Mucosa of descending colon (tissue), 3 donors: ENCODE measurements at regions not wholly inside any gene's neighbourhood (a gene's known extent, or its start where the extent isn't known, plus 50 kb on each side); places are given as distances from the start of the nearest gene placed in this dataset.

Experiments
- ATAC-seq: fragments of 200-7000 bp; cut with Tn5 transposase; one replicate; pipeline ENCODE4 v1.9.1; 2020; ENCODE audit warnings: mild to moderate bottlenecking, moderate library complexity
- DNase-seq, 3 donors: peaks; one replicate each; pipeline ENCODE4 v3.0.0-alpha.2; 2020
- H3K36me3 ChIP-seq: fragments of 200-600 bp; one replicate; pipeline ENCODE4 v1.8.0; 2021; ENCODE audit warnings: low read depth, mild to moderate bottlenecking
- H3K4me1 ChIP-seq: fragments of 200-600 bp; one replicate; pipeline ENCODE4 v1.8.0; 2021; ENCODE audit warnings: low read depth, mild to moderate bottlenecking
- H3K4me3 ChIP-seq: fragments of 200-600 bp; one replicate; pipeline ENCODE4 v1.8.0; 2021; ENCODE audit warnings: mild to moderate bottlenecking
- H3K9me3 ChIP-seq: fragments of 200-600 bp; one replicate; pipeline ENCODE4 v1.8.0; 2021; ENCODE audit warnings: mild to moderate bottlenecking
- intact Hi-C, 2 donors: fragments of 100-400 bp; cut with DNase I in 1 of 2; cut with micrococcal nuclease in 1 of 2; formaldehyde crosslinking; loops; one replicate each; pipeline versions ENCODE4 v1.11.0 to v1.11.1; 2022; cut with DNase I, micrococcal nuclease
- TF ChIP-seq, protein P1 (sequence below): fragments of 200-600 bp; IDR thresholded peaks from one replicate; pipeline ENCODE4 v1.8.0; 2022; ENCODE audit warnings: antibody characterized with exemption, mild to moderate bottlenecking
- donor health status: DM: no; HTN: no; CAD: no; lungs with moderate emphysema.
- donor health status: DM: no; HTN: no; CAD: no.
- donor health status: DM: no; HTN: yes; CAD: no.

DNA sequence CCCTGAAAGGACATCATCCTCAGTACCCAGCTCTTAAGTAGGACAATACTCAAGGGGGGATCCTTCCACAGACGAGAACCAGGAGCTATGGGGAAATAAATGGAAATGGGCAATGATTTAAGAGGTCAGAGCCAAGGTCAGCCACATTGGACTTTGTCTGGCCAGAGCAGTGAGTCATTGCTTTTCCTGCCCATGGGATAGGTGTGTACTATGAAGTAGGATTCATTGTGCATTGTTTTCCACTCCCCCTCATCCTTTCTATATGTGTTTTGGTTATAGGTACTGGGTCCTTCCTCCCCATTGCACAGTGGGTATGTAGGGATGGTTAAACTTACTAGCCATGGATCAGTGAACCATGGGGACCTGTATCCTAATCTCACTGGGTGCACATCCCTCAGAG, 328.9 kb upstream of the USP25 start:
- no peak for DNase-seq
- Histone ChIP-seq H3K4me1 (no peaks in the 10 kb centered on the region), H3K9me3 (no peaks in the 10 kb centered on the region), H3K36me3 (no peaks in the 10 kb centered on the region), H3K4me3 (no peak overlapping the region)
- ATAC-seq: no peak
- intact Hi-C loops: no loop called here
- TF ChIP-seq, protein P1, sequence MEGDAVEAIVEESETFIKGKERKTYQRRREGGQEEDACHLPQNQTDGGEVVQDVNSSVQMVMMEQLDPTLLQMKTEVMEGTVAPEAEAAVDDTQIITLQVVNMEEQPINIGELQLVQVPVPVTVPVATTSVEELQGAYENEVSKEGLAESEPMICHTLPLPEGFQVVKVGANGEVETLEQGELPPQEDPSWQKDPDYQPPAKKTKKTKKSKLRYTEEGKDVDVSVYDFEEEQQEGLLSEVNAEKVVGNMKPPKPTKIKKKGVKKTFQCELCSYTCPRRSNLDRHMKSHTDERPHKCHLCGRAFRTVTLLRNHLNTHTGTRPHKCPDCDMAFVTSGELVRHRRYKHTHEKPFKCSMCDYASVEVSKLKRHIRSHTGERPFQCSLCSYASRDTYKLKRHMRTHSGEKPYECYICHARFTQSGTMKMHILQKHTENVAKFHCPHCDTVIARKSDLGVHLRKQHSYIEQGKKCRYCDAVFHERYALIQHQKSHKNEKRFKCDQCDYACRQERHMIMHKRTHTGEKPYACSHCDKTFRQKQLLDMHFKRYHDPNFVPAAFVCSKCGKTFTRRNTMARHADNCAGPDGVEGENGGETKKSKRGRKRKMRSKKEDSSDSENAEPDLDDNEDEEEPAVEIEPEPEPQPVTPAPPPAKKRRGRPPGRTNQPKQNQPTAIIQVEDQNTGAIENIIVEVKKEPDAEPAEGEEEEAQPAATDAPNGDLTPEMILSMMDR: no peak

DNA sequence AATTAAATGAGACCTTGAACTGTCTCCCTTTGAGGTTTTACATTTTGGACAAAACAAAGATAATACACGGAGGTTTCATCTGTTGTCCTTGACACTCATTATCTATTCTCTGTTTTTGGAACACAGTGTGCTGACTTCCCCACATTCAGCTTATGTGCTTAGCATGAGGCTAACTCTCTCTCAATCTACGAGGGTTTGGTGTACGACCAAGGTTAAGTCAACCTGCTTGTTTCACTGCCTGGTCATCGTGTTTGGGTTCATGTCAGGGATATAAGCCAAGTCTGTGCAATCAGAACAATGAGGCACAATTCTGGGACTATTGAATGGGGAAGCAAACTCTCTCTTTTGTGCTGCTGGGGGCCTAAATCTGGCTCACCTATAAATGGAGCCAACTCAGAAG, 328.5 kb upstream of the USP25 start:
- Histone ChIP-seq H3K9me3 (no peaks in the 10 kb centered on the region), H3K4me3 (no peak overlapping the region), H3K4me1 (no peaks in the 10 kb centered on the region), H3K36me3 (no peaks in the 10 kb centered on the region)
- no peak for DNase-seq
- TF ChIP-seq, protein P1: no peak
- no peak for ATAC-seq
- intact Hi-C loops: no loop called here

DNA sequence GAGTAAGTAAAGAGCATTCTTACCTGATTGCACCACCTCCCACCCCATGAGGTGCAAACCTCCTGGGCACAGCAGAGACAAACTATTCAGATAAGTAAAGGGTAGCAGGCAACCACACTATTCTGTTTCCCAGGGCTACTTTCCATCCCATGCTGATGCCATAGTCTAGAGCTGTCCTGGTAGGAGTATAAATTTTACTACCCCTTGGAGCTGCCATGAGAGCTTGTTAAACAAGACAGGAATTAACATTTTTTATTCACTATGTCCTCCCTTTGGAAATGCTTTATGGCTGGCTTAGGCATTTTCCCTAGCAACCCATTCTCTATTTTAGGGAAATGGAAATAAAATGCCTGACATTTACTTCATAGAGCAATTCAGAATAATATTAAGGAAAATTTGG, 324.6 kb upstream of the USP25 start:
- intact Hi-C loops: no loop called here
- TF ChIP-seq, protein P1: no peak
- Histone ChIP-seq H3K4me1 (no peaks in the 10 kb centered on the region), H3K9me3 (no peaks in the 10 kb centered on the region), H3K36me3 (no peaks in the 10 kb centered on the region), H3K4me3 (no peak overlapping the region)
- ATAC-seq: no peak
- no peak for DNase-seq

DNA sequence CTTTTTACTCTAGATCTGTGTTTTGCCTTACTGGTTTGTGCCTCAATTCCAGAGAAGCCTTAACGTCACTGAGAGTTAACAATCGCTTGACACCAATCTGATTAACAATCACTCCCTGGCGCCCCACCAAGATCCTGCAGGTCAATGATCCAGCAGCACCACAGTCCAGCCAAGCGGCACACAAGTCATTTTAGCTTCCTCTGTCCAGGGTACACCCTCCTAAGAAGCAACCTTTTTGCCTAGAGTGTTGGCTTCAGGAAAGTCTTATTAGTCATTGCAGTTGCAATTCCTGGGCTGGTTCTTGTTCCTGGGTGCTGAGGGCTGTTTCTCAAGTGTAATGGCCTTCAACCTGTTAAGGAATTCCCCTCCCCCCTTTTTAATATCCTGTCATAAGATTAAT, 323.0 kb upstream of the USP25 start:
- intact Hi-C loops: no loop called here
- no peak for ATAC-seq
- H3K36me3 ChIP-seq: no peaks in the 10 kb centered on the region
- no peak overlapping the region for H3K4me3 ChIP-seq
- H3K9me3 ChIP-seq: no peaks in the 10 kb centered on the region
- no peak for DNase-seq
- TF ChIP-seq, protein P1: no peak
- no peaks in the 10 kb centered on the region for H3K4me1 ChIP-seq

DNA sequence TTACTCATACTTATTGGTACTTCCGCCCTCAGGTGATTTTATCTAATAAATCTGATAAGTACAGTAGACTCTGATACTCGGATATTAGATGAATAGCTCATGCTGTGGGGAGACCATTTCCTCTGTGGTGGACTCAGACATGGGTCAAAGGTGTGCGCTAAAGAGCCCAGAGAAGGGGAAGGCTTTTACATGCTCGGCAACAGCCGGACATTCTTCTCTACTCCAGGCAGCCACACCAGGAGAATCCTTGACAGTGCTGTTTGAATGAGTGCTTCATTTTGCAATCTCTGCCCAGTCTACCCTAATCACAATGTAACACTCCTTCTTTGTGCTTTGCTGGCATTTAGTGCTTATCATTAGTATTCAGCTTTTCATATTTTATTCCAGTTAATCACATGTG, 322.2 kb upstream of the USP25 start:
- TF ChIP-seq, protein P1: no peak
- Histone ChIP-seq H3K4me3 (no peak overlapping the region), H3K9me3 (no peaks in the 10 kb centered on the region), H3K36me3 (no peaks in the 10 kb centered on the region), H3K4me1 (no peaks in the 10 kb centered on the region)
- DNase-seq: no peak
- intact Hi-C loops: no loop called here
- no peak for ATAC-seq

DNA sequence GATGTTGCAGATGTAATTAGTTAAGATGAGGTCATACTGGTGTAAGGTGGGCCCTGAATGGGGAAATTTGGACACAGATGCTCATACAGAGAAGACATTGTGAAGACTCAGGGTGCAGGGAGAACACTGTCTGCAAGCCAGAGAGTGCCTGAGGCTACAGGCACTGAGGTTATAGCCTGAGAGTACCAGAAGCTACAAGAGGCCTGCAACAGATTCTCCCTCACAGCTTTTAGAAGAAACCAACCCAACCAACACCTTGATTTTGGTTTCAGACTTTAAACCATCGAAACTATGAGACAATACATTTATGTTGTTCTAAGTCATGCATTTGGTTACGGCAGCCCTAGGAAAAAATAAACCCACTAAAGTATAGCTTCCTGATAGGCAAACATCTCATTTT, 321.7 kb upstream of the USP25 start:
- intact Hi-C loops: no loop called here
- Histone ChIP-seq H3K4me3 (no peak overlapping the region), H3K36me3 (no peaks in the 10 kb centered on the region), H3K9me3 (no peaks in the 10 kb centered on the region), H3K4me1 (no peaks in the 10 kb centered on the region)
- no peak for ATAC-seq
- no peak for DNase-seq
- TF ChIP-seq, protein P1: no peak
